H1 (cell line): ENCODE measurements at regions not wholly inside any gene's neighbourhood (a gene's known extent, or its start where the extent isn't known, plus 50 kb on each side); places are given as distances from the start of the nearest gene placed in this dataset.

ENCODE experiments used
- CTCF ChIA-PET: fragments of 300-600 bp; sonication (Branson Sonifier 250); formaldehyde crosslinking; loops from one replicate; lab custom pipeline; 2021; ENCODE audit not compliant: partially characterized antibody; lab: Charles Lee
- POLR2A ChIA-PET: fragments of 300-600 bp; sonication (Branson Sonifier 250); formaldehyde crosslinking; loops from one replicate; lab custom pipeline; 2021; ENCODE audit warnings: inconsistent platforms; ENCODE audit not compliant: partially characterized antibody; lab: Charles Lee
- DNase-seq, 2 experiments: peaks; one replicate each; pipeline versions ENCODE4 v3.0.0 to v3.0.0-alpha.2; 2010 to 2022; ENCODE audit warnings: low spot score in 2 of 2, low read depth in 1 of 2, mixed read lengths in 1 of 2
- FAIRE-seq: peaks from 2 replicates; lab custom pipeline; 2011; peaks lifted over from hg19 to GRCh38; lab: Jason Lieb, UNC
- H2AFZ ChIP-seq: 2 replicates; pipeline ENCODE4 v1.8.1; 2012; ENCODE audit warnings: low read length, inconsistent platforms
- H2AK5ac ChIP-seq: 2 replicates; pipeline ENCODE4 v1.6.1; 2013; ENCODE audit warnings: low read depth, low read length
- H2BK120ac ChIP-seq: replicated peaks from 2 replicates; pipeline ENCODE3; 2013; ENCODE audit warnings: low read depth, low read length, inconsistent platforms
- H2BK12ac ChIP-seq: 2 replicates; pipeline ENCODE4 v1.6.1; 2013; ENCODE audit warnings: low read depth, low read length
- H2BK15ac ChIP-seq: 2 replicates; pipeline ENCODE4 v1.6.1; 2013; ENCODE audit warnings: low read length
- H2BK20ac ChIP-seq: 2 replicates; pipeline ENCODE4 v1.6.1; 2013; ENCODE audit warnings: low read length
- H2BK5ac ChIP-seq: 2 replicates; pipeline ENCODE4 v1.6.1; 2013; ENCODE audit warnings: low read depth, low read length
- H3K14ac ChIP-seq: 2 replicates; pipeline ENCODE4 v1.6.1; 2013; ENCODE audit warnings: inconsistent platforms; ENCODE audit not compliant: insufficient read length
- H3K18ac ChIP-seq: 2 replicates; pipeline ENCODE4 v1.6.1; 2013; ENCODE audit warnings: low read length; ENCODE audit errors: extremely low read depth
- H3K23ac ChIP-seq: 2 replicates; pipeline ENCODE4 v1.6.1; 2013; ENCODE audit warnings: inconsistent platforms; ENCODE audit not compliant: insufficient read length
- H3K23me2 ChIP-seq: 2 replicates; pipeline ENCODE4 v1.6.1; 2013; ENCODE audit warnings: low read depth, low read length
- H3K27ac ChIP-seq: 2 replicates; pipeline ENCODE4 v1.6.1; 2011; ENCODE audit warnings: low read depth, low read length, inconsistent platforms
- H3K27me3 ChIP-seq, 4 experiments: replicated peaks in 1 of 4; 1 replicate in 1 of 4; 2 replicates in 3 of 4; pipeline versions ENCODE4 v1.6.1 to v1.8.1; 2011 to 2013; ENCODE audit warnings: low read length in 3 of 4, mild to moderate bottlenecking in 3 of 4, inconsistent platforms in 2 of 4, mixed read lengths in 2 of 4, moderate library complexity in 1 of 4; ENCODE audit not compliant: control insufficient read depth in 3 of 4, insufficient read depth in 3 of 4; ENCODE audit errors: extremely low read depth in 1 of 4
- H3K36me3 ChIP-seq, 4 experiments: 2 replicates each; pipeline versions ENCODE4 v1.6.1 to v1.8.1; 2011 to 2013; ENCODE audit warnings: mild to moderate bottlenecking in 4 of 4, low read length in 3 of 4, moderate library complexity in 2 of 4, control low read depth in 1 of 4, inconsistent platforms in 1 of 4; ENCODE audit not compliant: insufficient read depth in 4 of 4, control insufficient read depth in 2 of 4
- H3K4ac ChIP-seq: replicated peaks from 2 replicates; pipeline ENCODE3; 2013; ENCODE audit warnings: low read length, low read depth, mixed read lengths, inconsistent platforms; ENCODE audit not compliant: insufficient read length
- H3K4me1 ChIP-seq, 4 experiments: replicated peaks in 1 of 4; 1 replicate in 1 of 4; 2 replicates in 3 of 4; pipeline versions ENCODE4 v1.6.1 to v1.8.1; 2011 to 2013; ENCODE audit warnings: low read length in 3 of 4, inconsistent platforms in 2 of 4, mixed read lengths in 1 of 4; ENCODE audit not compliant: insufficient read depth in 4 of 4, control insufficient read depth in 3 of 4
- H3K4me2 ChIP-seq, 2 experiments: 2 replicates each; pipeline versions ENCODE4 v1.6.1 to v1.8.1; 2011 to 2013; ENCODE audit warnings: low read depth in 2 of 2, low read length in 2 of 2, control low read depth in 1 of 2, inconsistent platforms in 1 of 2, mild to moderate bottlenecking in 1 of 2; ENCODE audit not compliant: insufficient read depth in 1 of 2
- H3K4me3 ChIP-seq, 4 experiments: fragments of 200-600, 300-600 bp in 1 of 4; sonication (generic), shearing (Covaris generic), sonication (Bioruptor Twin) in 1 of 4; 2 replicates each; pipeline versions ENCODE4 v1.5.1 to v1.8.1; 2011 to 2016; ENCODE audit warnings: low read length in 4 of 4, low read depth in 3 of 4, control low read depth in 2 of 4, inconsistent platforms in 2 of 4, mild to moderate bottlenecking in 2 of 4, mixed read lengths in 1 of 4, moderate library complexity in 1 of 4; ENCODE audit not compliant: insufficient read depth in 2 of 4; ENCODE audit errors: extremely low read depth in 1 of 4
- H3K56ac ChIP-seq: replicated peaks from 2 replicates; pipeline ENCODE3; 2013; ENCODE audit warnings: low read depth, mild to moderate bottlenecking, mixed read lengths, low read length, inconsistent platforms; ENCODE audit not compliant: insufficient read length
- H3K79me1 ChIP-seq: 2 replicates; pipeline ENCODE4 v1.6.1; 2013; ENCODE audit warnings: low read depth, low read length, control low read depth
- H3K79me2 ChIP-seq, 2 experiments: 2 replicates each; pipeline versions ENCODE4 v1.6.1 to v1.8.1; 2012 to 2013; ENCODE audit warnings: low read length in 2 of 2, mild to moderate bottlenecking in 2 of 2, inconsistent platforms in 1 of 2; ENCODE audit not compliant: insufficient read depth in 2 of 2, control insufficient read depth in 1 of 2
- H3K9ac ChIP-seq, 4 experiments: replicated peaks in 1 of 4; 1 replicate in 1 of 4; 2 replicates in 3 of 4; pipeline versions ENCODE4 v1.6.1 to v1.8.1; 2011 to 2013; ENCODE audit warnings: low read depth in 3 of 4, low read length in 3 of 4, control low read depth in 2 of 4, mild to moderate bottlenecking in 2 of 4, moderate library complexity in 2 of 4, inconsistent platforms in 1 of 4; ENCODE audit errors: extremely low read depth in 1 of 4
- H3K9me3 ChIP-seq, 2 experiments: 2 replicates each; pipeline versions ENCODE4 v1.6.1 to v1.8.1; 2012 to 2013; ENCODE audit warnings: mild to moderate bottlenecking in 2 of 2, moderate library complexity in 2 of 2, control low read depth in 1 of 2, inconsistent platforms in 1 of 2, low read depth in 1 of 2, low read length in 1 of 2, mixed read lengths in 1 of 2; ENCODE audit not compliant: insufficient read depth in 2 of 2
- H4K20me1 ChIP-seq, 2 experiments: replicated peaks in 1 of 2; 2 replicates each; pipeline versions ENCODE3 to v1.8.1; 2011 to 2013; ENCODE audit warnings: inconsistent platforms in 2 of 2, low read length in 2 of 2, mild to moderate bottlenecking in 1 of 2; ENCODE audit not compliant: insufficient read depth in 2 of 2, control insufficient read depth in 1 of 2
- H4K5ac ChIP-seq: 2 replicates; pipeline ENCODE4 v1.6.1; 2013; ENCODE audit warnings: low read length, low read depth, mixed read lengths, inconsistent platforms; ENCODE audit not compliant: insufficient read length
- H4K8ac ChIP-seq: 2 replicates; pipeline ENCODE4 v1.8.0; 2013; ENCODE audit warnings: mild to moderate bottlenecking, moderate library complexity, low read length, inconsistent platforms; ENCODE audit not compliant: insufficient read depth; ENCODE audit errors: extremely low read depth
- H4K91ac ChIP-seq: replicated peaks from 2 replicates; pipeline ENCODE3; 2013; ENCODE audit warnings: low read length, mixed read lengths, inconsistent platforms; ENCODE audit not compliant: insufficient read length
- CBX8 ChIP-seq: fragments of 300-800, 300-1000 bp; sonication (generic); IDR thresholded peaks from 2 replicates; pipeline ENCODE4 v1.7.1; 2016; ENCODE audit warnings: low read depth, low read length, borderline replicate concordance
- CHD1 ChIP-seq: IDR thresholded peaks from 2 replicates; pipeline ENCODE4 v1.6.1; 2012; ENCODE audit warnings: low read depth, low read length, improper control_type of control experiment
- CHD2 ChIP-seq: IDR thresholded peaks from 2 replicates; pipeline ENCODE4 v1.6.1; 2012; ENCODE audit warnings: low read length, improper control_type of control experiment
- CTBP2 ChIP-seq: IDR thresholded peaks from 2 replicates; pipeline ENCODE4 v1.7.0; 2011; ENCODE audit warnings: borderline replicate concordance, mild to moderate bottlenecking, moderate library complexity, mixed read lengths, low read length; ENCODE audit not compliant: insufficient read depth, insufficient read length
- EP300 ChIP-seq, 2 experiments: IDR thresholded peaks; 1 replicate in 1 of 2; 2 replicates in 1 of 2; pipeline ENCODE4 v1.6.1; 2011 to 2012; ENCODE audit warnings: low read depth in 2 of 2, low read length in 2 of 2, mild to moderate bottlenecking in 2 of 2, borderline replicate concordance in 1 of 2, inconsistent platforms in 1 of 2, moderate library complexity in 1 of 2
- GABPA ChIP-seq: IDR thresholded peaks from 2 replicates; pipeline ENCODE4 v1.6.1; 2011; ENCODE audit warnings: mild to moderate bottlenecking, low read length, moderate library complexity, borderline replicate concordance; ENCODE audit not compliant: insufficient read depth
- JUND ChIP-seq: IDR thresholded peaks from 2 replicates; pipeline ENCODE4 v1.6.1; 2011; ENCODE audit warnings: mild to moderate bottlenecking, improper control_type of control experiment, low read length
- NANOG ChIP-seq: IDR thresholded peaks from 2 replicates; pipeline ENCODE4 v1.6.1; 2011; ENCODE audit warnings: low read length, low read depth, mild to moderate bottlenecking, inconsistent platforms; ENCODE audit not compliant: insufficient read depth, poor library complexity, severe bottlenecking
- POU5F1 ChIP-seq: IDR thresholded peaks from 2 replicates; pipeline ENCODE4 v1.6.1; 2011; ENCODE audit warnings: low read depth, mild to moderate bottlenecking, low read length, moderate library complexity
- SIN3A ChIP-seq, 2 experiments: IDR thresholded peaks in 1 of 2; conservative IDR thresholded peaks in 1 of 2; 2 replicates each; pipeline ENCODE4 v1.6.1; 2011 to 2012; ENCODE audit warnings: low read length in 2 of 2, improper control_type of control experiment in 1 of 2, low read depth in 1 of 2, mild to moderate bottlenecking in 1 of 2
- SIRT6 ChIP-seq: IDR thresholded peaks from one replicate; pipeline ENCODE4 v1.7.1; 2012; ENCODE audit warnings: low read length, inconsistent platforms
- SP2 ChIP-seq: IDR thresholded peaks from 2 replicates; pipeline ENCODE4 v1.6.1; 2012; ENCODE audit warnings: mild to moderate bottlenecking, low read length, inconsistent platforms
- SUZ12 ChIP-seq: fragments of 200-600 bp; sonication (generic); IDR thresholded peaks from 2 replicates; pipeline ENCODE4 v1.6.1; 2012; ENCODE audit warnings: mild to moderate bottlenecking, inconsistent platforms, low read length, moderate library complexity, mixed read lengths
- TCF12 ChIP-seq: IDR thresholded peaks from 2 replicates; pipeline ENCODE4 v1.6.1; 2011; ENCODE audit warnings: low read depth, mild to moderate bottlenecking, low read length
- YY1 ChIP-seq: IDR thresholded peaks from 2 replicates; pipeline ENCODE4 v1.6.1; 2011; ENCODE audit warnings: low read depth, mild to moderate bottlenecking, low read length
- WGBS, 2 experiments: shearing (Covaris generic) in 1 of 2; methylation state at CpG; one replicate each; pipeline versions ENCODE4 v1.1.6 to v1.1.7; 2013 to 2015; ENCODE audit warnings: low lambda C conversion rate in 2 of 2, mixed read lengths in 2 of 2, inconsistent platforms in 1 of 2, low coverage in 1 of 2, missing lambda C conversion rate in 1 of 2; ENCODE audit not compliant: insufficient replicate concordance in 2 of 2, insufficient coverage in 1 of 2, insufficient read length in 1 of 2; ENCODE audit errors: extremely low coverage in 1 of 2, missing lambda C conversion rate in 1 of 2; 5-methylcytosine and 5-hydroxymethylcytosine counted together

GRCh38 chr5:159708090-159708489 lies 208.2 kb upstream of the ADRA1B start:
- Histone ChIP-seq H4K5ac (no peak overlapping the region), H4K20me1 (no peaks in the 10 kb centered on the region), H3K23ac (no peak overlapping the region), H2AK5ac (no peak overlapping the region), H3K36me3 (no peaks in the 10 kb centered on the region), H3K27me3 (no peaks in the 10 kb centered on the region), H3K4me3 (no peak overlapping the region), H3K4me2 (no peak overlapping the region), H4K8ac (no peak overlapping the region), H3K79me2 (no peaks in the 10 kb centered on the region), H3K4ac (no peak overlapping the region), H3K4me1 (no peaks in the 10 kb centered on the region), H2BK5ac (no peak overlapping the region), H3K9ac (no peak overlapping the region), H2BK12ac (no peak overlapping the region), H4K91ac (no peak overlapping the region), H3K18ac (no peak overlapping the region), H3K79me1 (no peaks in the 10 kb centered on the region), H2BK120ac (no peak overlapping the region), H3K56ac (no peak overlapping the region), H3K23me2 (no peaks in the 10 kb centered on the region), H3K14ac (no peak overlapping the region), H2BK20ac (no peak overlapping the region), H3K9me3 (peaks cover 8 to 18% of the 10 kb centered on the region in 2 experiments; a peak in 3 of 4 replicates), H2BK15ac (no peak overlapping the region), H2AFZ (no peak overlapping the region), H3K27ac (no peak overlapping the region)
- DNase-seq (no peak), FAIRE-seq (no peak)
- POLR2A ChIA-PET = no interaction called here
- no peak for TF ChIP-seq YY1
- TF ChIP-seq CHD2 = no peak
- TF ChIP-seq SUZ12 = no peak
- TF ChIP-seq TCF12 = no peak
- TF ChIP-seq SIRT6 = no peak
- TF ChIP-seq JUND = no peak
- TF ChIP-seq CTBP2 = no peak
- TF ChIP-seq CBX8 = no peak
- TF ChIP-seq EP300 (IDR thresholded peaks at IDR 0.05; ENCODE audit: borderline replicate concordance in 1 of 2, low read depth in 2 of 2, low read length in 2 of 2) = no peak
- no peak for TF ChIP-seq SIN3A (conservative IDR thresholded peaks at IDR 0.05 in 1 of 2, IDR thresholded peaks at IDR 0.05 in 1 of 2; ENCODE audit: low read depth in 1 of 2, low read length in 2 of 2)
- TF ChIP-seq GABPA = no peak
- TF ChIP-seq POU5F1 = no peak
- no peak for TF ChIP-seq CHD1
- no peak for TF ChIP-seq SP2
- TF ChIP-seq NANOG = no peak
- CTCF ChIA-PET = no interaction called here
- 88% methylated on average over 3 of the region's 3 CpGs; no CpG with 5 or more reads in 1 of the 2 experiments for whole genome bisulfite sequencing, 2 experiments
